ENCODE measurements at regions not wholly inside any gene's neighbourhood (a gene's known extent, or its start where the extent isn't known, plus 50 kb on each side); places are given as distances from the start of the nearest gene placed in this dataset.

GRCh38 chr11:32326522-32326921, 108.8 kb downstream of the WT1 start:
- H3K4me3 ChIP-seq (replicated peaks in 1 of 2; ENCODE audit: low read depth in 2 of 2, low read length in 2 of 2), result no peak overlapping the region
- peak; percentile 45 to 69 for DNase-seq (ENCODE audit: low read depth in 2 of 2)
- TF ChIP-seq CTCF (IDR thresholded peaks at IDR 0.05; ENCODE audit: low read depth, low read length), result no peak

- TF ChIP-seq CTCF (IDR thresholded peaks at IDR 0.05; ENCODE audit: low read depth, low read length), result no peak
- no peak overlapping the region for H3K4me3 ChIP-seq (replicated peaks in 1 of 2; ENCODE audit: low read depth in 2 of 2, low read length in 2 of 2)
- DNase-seq (ENCODE audit: low read depth in 2 of 2), result no peak
These were observed 106.9 kb downstream of the WT1 start for GRCh38 chr11:32328392-32328791.

- DNase-seq (ENCODE audit: low read depth in 2 of 2), result peak in 1 of 2 donors; percentile 58
- TF ChIP-seq CTCF (IDR thresholded peaks at IDR 0.05; ENCODE audit: low read depth, low read length), result no peak
These were observed 104.2 kb downstream of the WT1 start for GRCh38 chr11:32331098-32331497.

GRCh38 chr11:32331792-32332191, 103.5 kb downstream of the WT1 start:
- no peak for TF ChIP-seq CTCF (IDR thresholded peaks at IDR 0.05; ENCODE audit: low read depth, low read length)
- H3K4me3 ChIP-seq (replicated peaks in 1 of 2; ENCODE audit: low read depth in 2 of 2, low read length in 2 of 2), result no peak overlapping the region
- no peak for DNase-seq (ENCODE audit: low read depth in 2 of 2)

More at GRCh38 chr11:32331098-32331497, 104.2 kb downstream of the WT1 start:
- H3K4me3 ChIP-seq (replicated peaks in 1 of 2; ENCODE audit: low read depth in 2 of 2, low read length in 2 of 2), result no peak overlapping the region

GRCh38 chr11:32332990-32333319, 102.4 kb downstream of the WT1 start:
- no peak for TF ChIP-seq CTCF (IDR thresholded peaks at IDR 0.05; ENCODE audit: low read depth, low read length)
- no peak overlapping the region for H3K4me3 ChIP-seq (replicated peaks in 1 of 2; ENCODE audit: low read depth in 2 of 2, low read length in 2 of 2)
- DNase-seq (ENCODE audit: low read depth in 2 of 2), result no peak

- peak overlapping the region; percentile 34 to 46 for H3K4me3 ChIP-seq (replicated peaks in 1 of 2; ENCODE audit: low read depth in 2 of 2, low read length in 2 of 2)
- TF ChIP-seq CTCF (IDR thresholded peaks at IDR 0.05; ENCODE audit: low read depth, low read length), result peak; percentile 45
- peak; percentile 61 to 64 for DNase-seq (ENCODE audit: low read depth in 2 of 2)
These were observed 101.9 kb downstream of the WT1 start for GRCh38 chr11:32333320-32333991.

- DNase-seq (ENCODE audit: low read depth in 2 of 2), result peak in 1 of 2 donors; percentile 21
- TF ChIP-seq CTCF (IDR thresholded peaks at IDR 0.05; ENCODE audit: low read depth, low read length), result peak; percentile 31
- no peak overlapping the region for H3K4me3 ChIP-seq (replicated peaks in 1 of 2; ENCODE audit: low read depth in 2 of 2, low read length in 2 of 2)
These were observed 100.5 kb downstream of the WT1 start for GRCh38 chr11:32334822-32335221.

Measured in cardiac fibroblast (primary cell).